Spleen (tissue), 11 donors: ENCODE measurements at regions not wholly inside any gene's neighbourhood (a gene's known extent, or its start where the extent isn't known, plus 50 kb on each side); places are given as distances from the start of the nearest gene placed in this dataset.

Source experiments
- DNase-seq: peaks from one replicate; pipeline ENCODE4 v3.0.0-alpha.2; 2020
- H3K27ac ChIP-seq, 8 donors: fragments of 200-600 bp; sonication (generic) in 7 of 8; 1 replicate in 4 of 8; 2 replicates in 4 of 8; pipeline versions ENCODE4 v1.5.0 to v1.8.0; 2016 to 2021; ENCODE audit warnings: inconsistent platforms in 4 of 8, mild to moderate bottlenecking in 4 of 8, moderate library complexity in 1 of 8
- H3K27me3 ChIP-seq, 7 donors: fragments of 200-600 bp; sonication (generic) in 6 of 7; replicated peaks in 1 of 7; 1 replicate in 4 of 7; 2 replicates in 3 of 7; pipeline versions ENCODE4 v1.5.0 to v1.8.0; 2016 to 2021; ENCODE audit warnings: inconsistent platforms in 3 of 7, mild to moderate bottlenecking in 1 of 7
- H3K36me3 ChIP-seq, 6 donors: fragments of 200-600 bp; sonication (generic) in 5 of 6; 1 replicate in 4 of 6; 2 replicates in 2 of 6; pipeline versions ENCODE4 v1.5.0 to v1.8.0; 2016 to 2021; ENCODE audit warnings: inconsistent platforms in 2 of 6
- H3K4me1 ChIP-seq, 6 donors: fragments of 200-600 bp; sonication (generic) in 5 of 6; 1 replicate in 3 of 6; 2 replicates in 3 of 6; pipeline versions ENCODE4 v1.5.0 to v1.8.0; 2016 to 2021; ENCODE audit warnings: inconsistent platforms in 3 of 6
- H3K4me3 ChIP-seq, 8 donors: fragments of 200-600 bp; sonication (generic) in 7 of 8; 1 replicate in 4 of 8; 2 replicates in 4 of 8; pipeline versions ENCODE4 v1.5.0 to v1.8.0; 2016 to 2021; ENCODE audit warnings: inconsistent platforms in 4 of 8, mild to moderate bottlenecking in 4 of 8, moderate library complexity in 2 of 8
- H3K9me3 ChIP-seq, 8 donors: fragments of 200-600 bp; sonication (generic) in 7 of 8; 1 replicate in 4 of 8; 2 replicates in 4 of 8; pipeline versions ENCODE4 v1.5.0 to v1.8.0; 2016 to 2021; ENCODE audit warnings: inconsistent platforms in 4 of 8
- POLR2A ChIP-seq, 3 donors: fragments of 450-650 bp; IDR thresholded peaks; one replicate each; pipeline ENCODE4 v1.5.1; 2017; ENCODE audit warnings: antibody characterized with exemption in 3 of 3, mild to moderate bottlenecking in 1 of 3
- POLR2AphosphoS5 ChIP-seq, 3 donors: sonication (generic); formaldehyde crosslinking; IDR thresholded peaks; one replicate each; pipeline ENCODE4 v1.5.1; 2017; ENCODE audit warnings: antibody characterized with exemption in 3 of 3
- WGBS, 5 donors: extraction: QIAGEN DNeasy Blood & Tissue Kit in 3 of 5; methylation state at CpG; one replicate each; pipeline versions ENCODE4 v1.1.5 to v1.1.7; 2013 to 2018; 5-methylcytosine and 5-hydroxymethylcytosine counted together
- intact Hi-C: fragments of 100-400 bp; cut with DNase I; formaldehyde crosslinking; loops from one replicate; pipeline ENCODE4 v1.15.0; 2023; ENCODE audit warnings: low total_unique reads
- TF ChIP-seq, protein P1 (sequence below), 11 experiments: fragments of 200-600 bp in 7 of 11; fragments of 450-650 bp in 4 of 11; sonication (generic) in 4 of 11; IDR thresholded peaks in 8 of 11; conservative IDR thresholded peaks in 3 of 11; 1 replicate in 7 of 11; 2 replicates in 4 of 11; pipeline versions ENCODE4 v1.4.0 to v1.8.0; 2016 to 2021; ENCODE audit warnings: antibody characterized with exemption in 11 of 11, inconsistent platforms in 4 of 11, mild to moderate bottlenecking in 1 of 11
- donor health status: healthy with polysubstance abuse.
- donor health status: DM: no; HTN: no; CAD: no; lungs with moderate emphysema.
- donor health status: DM: no; HTN: no; CAD: no.
- donor health status: Bipolar disorder and iron deficiency.
- donor health status: healthy.
- donor health status: DM: no; HTN: no; CAD: no.
- donor health status: DM: yes; HTN: yes; CAD: no.

DNA sequence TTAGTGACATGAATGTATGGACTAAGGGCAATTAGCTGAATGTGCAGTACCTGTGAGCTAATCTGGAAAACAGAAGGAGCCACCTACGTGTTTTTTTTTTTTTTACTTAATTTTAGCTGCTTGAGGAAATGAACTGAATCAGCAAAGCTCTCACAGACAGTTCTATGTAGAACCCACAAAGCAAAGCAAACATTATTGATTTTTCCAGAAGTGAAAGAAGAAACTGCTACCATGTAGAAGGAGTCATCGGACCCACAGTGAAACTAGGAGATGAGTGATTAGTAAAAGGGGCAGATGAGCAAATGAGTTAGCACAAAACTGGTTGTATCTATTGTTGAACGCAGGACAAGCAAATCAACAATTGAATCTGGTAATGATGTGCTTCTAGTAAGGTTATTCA lies 94.1 kb upstream of the SLC7A1 start:
- no peak for DNase-seq
- Histone ChIP-seq H3K27ac (no peak overlapping the region), H3K27me3 (no peaks in the 10 kb centered on the region), H3K4me3 (no peak overlapping the region), H3K4me1 (no peaks in the 10 kb centered on the region), H3K36me3 (no peaks in the 10 kb centered on the region), H3K9me3 (peaks cover 0 to 4% (median 0%) of the 10 kb centered on the region in 8 donors)
- TF ChIP-seq POLR2A (IDR thresholded peaks at IDR 0.05) (no peak), POLR2AphosphoS5 (IDR thresholded peaks at IDR 0.05) (no peak)
- TF ChIP-seq, protein P1, sequence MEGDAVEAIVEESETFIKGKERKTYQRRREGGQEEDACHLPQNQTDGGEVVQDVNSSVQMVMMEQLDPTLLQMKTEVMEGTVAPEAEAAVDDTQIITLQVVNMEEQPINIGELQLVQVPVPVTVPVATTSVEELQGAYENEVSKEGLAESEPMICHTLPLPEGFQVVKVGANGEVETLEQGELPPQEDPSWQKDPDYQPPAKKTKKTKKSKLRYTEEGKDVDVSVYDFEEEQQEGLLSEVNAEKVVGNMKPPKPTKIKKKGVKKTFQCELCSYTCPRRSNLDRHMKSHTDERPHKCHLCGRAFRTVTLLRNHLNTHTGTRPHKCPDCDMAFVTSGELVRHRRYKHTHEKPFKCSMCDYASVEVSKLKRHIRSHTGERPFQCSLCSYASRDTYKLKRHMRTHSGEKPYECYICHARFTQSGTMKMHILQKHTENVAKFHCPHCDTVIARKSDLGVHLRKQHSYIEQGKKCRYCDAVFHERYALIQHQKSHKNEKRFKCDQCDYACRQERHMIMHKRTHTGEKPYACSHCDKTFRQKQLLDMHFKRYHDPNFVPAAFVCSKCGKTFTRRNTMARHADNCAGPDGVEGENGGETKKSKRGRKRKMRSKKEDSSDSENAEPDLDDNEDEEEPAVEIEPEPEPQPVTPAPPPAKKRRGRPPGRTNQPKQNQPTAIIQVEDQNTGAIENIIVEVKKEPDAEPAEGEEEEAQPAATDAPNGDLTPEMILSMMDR (IDR thresholded peaks at IDR 0.05 in 8 of 11, conservative IDR thresholded peaks at IDR 0.05 in 3 of 11), result no peak
- 62 to 83% (median 69%) methylated on average over 3 of the region's 3 CpGs for WGBS, 5 donors
- intact Hi-C loops, result no loop called here

DNA sequence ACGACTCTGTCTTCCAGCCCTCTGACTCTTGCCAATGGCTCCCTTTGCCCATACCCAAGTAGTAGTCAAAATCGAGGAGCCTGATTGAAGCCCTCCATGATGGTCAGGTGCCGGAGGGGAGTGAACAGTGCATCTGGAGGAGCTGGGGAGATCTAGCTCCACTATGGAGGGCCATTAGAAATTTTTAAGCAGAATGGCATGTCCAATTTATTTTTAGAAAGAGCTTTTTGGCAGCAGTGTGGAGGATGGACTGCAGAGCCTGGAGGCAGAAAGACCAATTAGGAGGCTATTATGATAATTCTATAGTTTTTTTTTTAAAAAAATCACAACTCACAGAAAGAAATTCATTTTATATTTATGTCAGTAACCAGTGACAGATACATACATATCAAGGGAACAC lies 92.7 kb upstream of the SLC7A1 start:
- Histone ChIP-seq H3K4me3 (no peak overlapping the region), H3K27ac (no peak overlapping the region), H3K4me1 (no peaks in the 10 kb centered on the region), H3K27me3 (no peaks in the 10 kb centered on the region), H3K36me3 (no peaks in the 10 kb centered on the region), H3K9me3 (peaks cover 0 to 10% (median 3%) of the 10 kb centered on the region in 8 donors)
- DNase-seq, result no peak
- WGBS, 5 donors, result 80 to 96% (median 91%) methylated on average over 3 of the region's 3 CpGs
- no peak for TF ChIP-seq POLR2AphosphoS5 (IDR thresholded peaks at IDR 0.05)
- TF ChIP-seq, protein P1 (IDR thresholded peaks at IDR 0.05 in 8 of 11, conservative IDR thresholded peaks at IDR 0.05 in 3 of 11), result no peak
- no peak for TF ChIP-seq POLR2A (IDR thresholded peaks at IDR 0.05)
- intact Hi-C loops, result no loop called here

DNA sequence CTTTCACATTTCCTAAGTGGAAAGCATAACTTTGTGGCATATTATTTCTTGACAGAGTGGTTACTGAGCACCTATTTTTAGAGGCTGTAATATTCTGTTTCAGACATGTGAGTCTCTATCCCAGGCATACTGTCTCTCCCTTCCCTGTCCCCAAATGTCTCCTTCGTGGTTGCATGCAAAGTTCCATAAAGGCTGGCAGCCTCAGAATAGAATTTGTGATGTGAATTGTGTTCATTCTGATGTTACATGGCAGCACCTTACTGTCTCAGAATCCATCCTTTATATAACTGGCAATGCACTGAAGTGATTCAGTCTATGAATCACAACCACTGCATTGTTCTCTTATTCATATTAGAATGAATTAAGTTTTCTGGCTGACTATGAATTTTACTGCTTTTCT lies 89.0 kb upstream of the SLC7A1 start:
- intact Hi-C loops, result no loop called here
- TF ChIP-seq POLR2A (IDR thresholded peaks at IDR 0.05), result no peak
- no peak for TF ChIP-seq POLR2AphosphoS5 (IDR thresholded peaks at IDR 0.05)
- TF ChIP-seq, protein P1 (IDR thresholded peaks at IDR 0.05 in 8 of 11, conservative IDR thresholded peaks at IDR 0.05 in 3 of 11), result no peak
- Histone ChIP-seq H3K27ac (no peak overlapping the region), H3K27me3 (no peaks in the 10 kb centered on the region), H3K4me1 (no peaks in the 10 kb centered on the region), H3K9me3 (peaks cover 0 to 10% (median 3%) of the 10 kb centered on the region in 8 donors), H3K4me3 (no peak overlapping the region), H3K36me3 (no peaks in the 10 kb centered on the region)
- 63 to 91% (median 69%) methylated on average over 1 of the region's 1 CpG for WGBS, 5 donors
- no peak for DNase-seq

DNA sequence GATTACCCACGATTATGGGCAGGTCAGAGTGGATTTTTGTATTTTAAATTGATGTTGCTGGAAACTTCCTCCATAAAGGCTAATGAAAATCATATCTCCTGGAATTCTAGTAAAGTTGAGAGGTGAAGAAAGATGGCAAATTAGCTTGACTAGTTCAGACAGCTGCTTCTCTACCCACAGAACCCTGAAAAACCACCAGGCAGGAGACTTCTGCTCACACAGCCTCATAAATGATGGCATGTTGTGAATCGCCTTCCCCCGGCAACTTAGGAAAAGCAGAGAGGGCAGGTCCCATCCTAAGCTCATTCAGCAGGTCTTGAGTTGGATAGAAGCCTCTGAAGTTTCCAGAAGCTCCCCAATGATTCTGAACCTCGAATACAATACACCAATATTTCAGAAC lies 87.6 kb upstream of the SLC7A1 start:
- no peaks in the 10 kb centered on the region for H3K4me1 ChIP-seq
- no peaks in the 10 kb centered on the region for H3K36me3 ChIP-seq
- no peaks in the 10 kb centered on the region for H3K27me3 ChIP-seq
- 66 to 91% (median 77%) methylated on average over 4 of the region's 4 CpGs for WGBS, 5 donors
- H3K4me3 ChIP-seq, result no peak overlapping the region
- TF ChIP-seq, protein P1 (IDR thresholded peaks at IDR 0.05 in 8 of 11, conservative IDR thresholded peaks at IDR 0.05 in 3 of 11), result no peak
- TF ChIP-seq POLR2A (IDR thresholded peaks at IDR 0.05) (no peak), POLR2AphosphoS5 (IDR thresholded peaks at IDR 0.05) (no peak)
- intact Hi-C loops, result no loop called here
- H3K27ac ChIP-seq, result no peak overlapping the region
- H3K9me3 ChIP-seq, result peaks cover 0 to 10% (median 3%) of the 10 kb centered on the region in 8 donors
- no peak for DNase-seq
